ENCODE measurements at regions not wholly inside any gene's neighbourhood (a gene's known extent, or its start where the extent isn't known, plus 50 kb on each side); places are given as distances from the start of the nearest gene placed in this dataset.

DNA sequence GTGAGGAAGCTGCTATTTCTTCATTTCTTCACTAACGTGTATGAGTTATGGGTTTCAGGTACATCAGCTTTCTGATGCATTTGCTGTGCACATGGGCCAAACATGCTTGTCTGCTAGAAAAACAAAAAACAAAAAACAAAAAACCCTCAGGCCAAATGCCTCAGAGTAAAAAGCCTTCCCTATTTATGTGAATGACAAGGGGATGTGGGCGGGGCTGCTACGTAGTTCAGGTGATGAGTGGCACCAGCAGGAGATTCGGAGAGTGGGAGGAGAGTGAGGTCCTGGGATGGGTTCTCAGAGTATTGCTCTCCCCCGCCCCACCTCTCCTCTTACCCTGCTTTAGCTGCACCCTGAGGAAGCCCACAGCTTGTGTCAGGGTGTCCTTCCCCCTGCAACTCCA is 596.8 kb upstream of the JAG1 start:
- TF ChIP-seq TAF1 (IDR thresholded peaks at IDR 0.05; ENCODE audit: borderline replicate concordance, insufficient read depth, low read length) (no peak), POLR2AphosphoS5 (IDR thresholded peaks at IDR 0.05; ENCODE audit: low read depth, low read length) (no peak), FOXP2 (optimal IDR thresholded peaks at IDR 0.05; ENCODE audit: borderline replicate concordance, extremely low read depth, extremely low read length, insufficient read depth) (no peak), SIN3A (IDR thresholded peaks at IDR 0.05; ENCODE audit: borderline replicate concordance, insufficient read depth, low read length) (no peak)
- TF ChIP-seq, protein P1, sequence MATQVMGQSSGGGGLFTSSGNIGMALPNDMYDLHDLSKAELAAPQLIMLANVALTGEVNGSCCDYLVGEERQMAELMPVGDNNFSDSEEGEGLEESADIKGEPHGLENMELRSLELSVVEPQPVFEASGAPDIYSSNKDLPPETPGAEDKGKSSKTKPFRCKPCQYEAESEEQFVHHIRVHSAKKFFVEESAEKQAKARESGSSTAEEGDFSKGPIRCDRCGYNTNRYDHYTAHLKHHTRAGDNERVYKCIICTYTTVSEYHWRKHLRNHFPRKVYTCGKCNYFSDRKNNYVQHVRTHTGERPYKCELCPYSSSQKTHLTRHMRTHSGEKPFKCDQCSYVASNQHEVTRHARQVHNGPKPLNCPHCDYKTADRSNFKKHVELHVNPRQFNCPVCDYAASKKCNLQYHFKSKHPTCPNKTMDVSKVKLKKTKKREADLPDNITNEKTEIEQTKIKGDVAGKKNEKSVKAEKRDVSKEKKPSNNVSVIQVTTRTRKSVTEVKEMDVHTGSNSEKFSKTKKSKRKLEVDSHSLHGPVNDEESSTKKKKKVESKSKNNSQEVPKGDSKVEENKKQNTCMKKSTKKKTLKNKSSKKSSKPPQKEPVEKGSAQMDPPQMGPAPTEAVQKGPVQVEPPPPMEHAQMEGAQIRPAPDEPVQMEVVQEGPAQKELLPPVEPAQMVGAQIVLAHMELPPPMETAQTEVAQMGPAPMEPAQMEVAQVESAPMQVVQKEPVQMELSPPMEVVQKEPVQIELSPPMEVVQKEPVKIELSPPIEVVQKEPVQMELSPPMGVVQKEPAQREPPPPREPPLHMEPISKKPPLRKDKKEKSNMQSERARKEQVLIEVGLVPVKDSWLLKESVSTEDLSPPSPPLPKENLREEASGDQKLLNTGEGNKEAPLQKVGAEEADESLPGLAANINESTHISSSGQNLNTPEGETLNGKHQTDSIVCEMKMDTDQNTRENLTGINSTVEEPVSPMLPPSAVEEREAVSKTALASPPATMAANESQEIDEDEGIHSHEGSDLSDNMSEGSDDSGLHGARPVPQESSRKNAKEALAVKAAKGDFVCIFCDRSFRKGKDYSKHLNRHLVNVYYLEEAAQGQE (IDR thresholded peaks at IDR 0.05; ENCODE audit: insufficient read depth in 1 of 2, low read depth in 2 of 2, low read length in 2 of 2) = no peak

- no peak for TF ChIP-seq SIN3A (IDR thresholded peaks at IDR 0.05; ENCODE audit: borderline replicate concordance, insufficient read depth, low read length)
- TF ChIP-seq TAF1 (IDR thresholded peaks at IDR 0.05; ENCODE audit: borderline replicate concordance, insufficient read depth, low read length) = no peak
- no peak for TF ChIP-seq FOXP2 (optimal IDR thresholded peaks at IDR 0.05; ENCODE audit: borderline replicate concordance, extremely low read depth, extremely low read length, insufficient read depth)
- TF ChIP-seq, protein P1 (IDR thresholded peaks at IDR 0.05; ENCODE audit: insufficient read depth in 1 of 2, low read depth in 2 of 2, low read length in 2 of 2) = no peak
- TF ChIP-seq POLR2AphosphoS5 (IDR thresholded peaks at IDR 0.05; ENCODE audit: low read depth, low read length) = no peak
Observed at GRCh38 chr20:11271319-11271718, 597.5 kb upstream of the JAG1 start.

- TF ChIP-seq POLR2AphosphoS5 (IDR thresholded peaks at IDR 0.05; ENCODE audit: low read depth, low read length) (no peak), TAF1 (IDR thresholded peaks at IDR 0.05; ENCODE audit: borderline replicate concordance, insufficient read depth, low read length) (no peak), SIN3A (IDR thresholded peaks at IDR 0.05; ENCODE audit: borderline replicate concordance, insufficient read depth, low read length) (no peak), FOXP2 (optimal IDR thresholded peaks at IDR 0.05; ENCODE audit: borderline replicate concordance, extremely low read depth, extremely low read length, insufficient read depth) (no peak)
- TF ChIP-seq, protein P1 (IDR thresholded peaks at IDR 0.05; ENCODE audit: insufficient read depth in 1 of 2, low read depth in 2 of 2, low read length in 2 of 2) = no peak
Observed at GRCh38 chr20:11271920-11272594, 598.3 kb upstream of the JAG1 start.

DNA sequence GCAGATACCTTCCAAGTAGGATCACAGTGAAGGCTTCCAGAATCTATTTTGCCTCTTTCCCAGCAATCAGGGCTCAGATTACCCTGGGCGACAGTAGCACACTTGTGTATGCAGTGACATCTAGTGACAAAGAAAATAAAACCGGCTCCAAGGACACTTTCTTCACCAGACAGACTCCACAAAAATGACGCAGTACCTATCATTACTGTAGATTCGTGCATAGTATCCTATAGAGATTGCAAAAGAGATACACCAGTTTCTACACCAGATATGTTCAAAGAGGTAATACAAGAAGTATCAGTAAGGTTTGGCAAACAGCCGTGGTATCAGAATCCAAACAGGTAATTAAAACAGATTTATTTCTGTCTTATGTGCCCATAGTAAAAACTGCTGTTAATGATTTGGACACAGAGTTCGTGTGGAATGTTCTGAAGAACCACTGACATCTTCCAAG is 600.4 kb upstream of the JAG1 start:
- TF ChIP-seq, protein P1 (IDR thresholded peaks at IDR 0.05; ENCODE audit: insufficient read depth in 1 of 2, low read depth in 2 of 2, low read length in 2 of 2) = no peak
- TF ChIP-seq TAF1 (IDR thresholded peaks at IDR 0.05; ENCODE audit: borderline replicate concordance, insufficient read depth, low read length) (no peak), SIN3A (IDR thresholded peaks at IDR 0.05; ENCODE audit: borderline replicate concordance, insufficient read depth, low read length) (no peak)
